ENCODE measurements at regions not wholly inside any gene's neighbourhood (a gene's known extent, or its start where the extent isn't known, plus 50 kb on each side); places are given as distances from the start of the nearest gene placed in this dataset.

DNA sequence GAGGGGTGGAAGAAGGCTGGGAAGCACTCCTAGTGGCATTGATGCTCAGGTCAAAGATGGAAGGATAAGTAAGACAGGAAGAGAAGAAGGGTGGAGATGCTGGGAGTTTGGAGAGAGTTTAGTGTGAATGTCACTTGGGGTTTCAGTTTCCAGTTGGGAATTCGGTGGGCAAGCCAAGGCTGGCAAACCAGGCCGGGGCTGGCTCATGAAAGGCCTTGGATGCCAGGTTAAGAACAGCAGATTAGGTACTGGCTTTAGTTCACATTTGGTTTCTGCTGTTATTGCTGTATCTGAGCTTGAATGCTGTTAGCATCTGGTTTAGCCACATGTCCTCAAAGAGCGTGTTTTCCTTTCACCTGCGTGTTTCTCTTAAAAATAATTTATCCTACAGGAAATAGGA lies 69.6 kb downstream of the BLID start:
- TF ChIP-seq RAD21 (IDR thresholded peaks at IDR 0.05; ENCODE audit: low read depth) (no peak), CREB1 (IDR thresholded peaks at IDR 0.05; ENCODE audit: low read depth) (no peak), CEBPB (IDR thresholded peaks at IDR 0.05) (no peak), TAF1 (IDR thresholded peaks at IDR 0.05; ENCODE audit: low read depth) (no peak)
- TF ChIP-seq, protein P1, sequence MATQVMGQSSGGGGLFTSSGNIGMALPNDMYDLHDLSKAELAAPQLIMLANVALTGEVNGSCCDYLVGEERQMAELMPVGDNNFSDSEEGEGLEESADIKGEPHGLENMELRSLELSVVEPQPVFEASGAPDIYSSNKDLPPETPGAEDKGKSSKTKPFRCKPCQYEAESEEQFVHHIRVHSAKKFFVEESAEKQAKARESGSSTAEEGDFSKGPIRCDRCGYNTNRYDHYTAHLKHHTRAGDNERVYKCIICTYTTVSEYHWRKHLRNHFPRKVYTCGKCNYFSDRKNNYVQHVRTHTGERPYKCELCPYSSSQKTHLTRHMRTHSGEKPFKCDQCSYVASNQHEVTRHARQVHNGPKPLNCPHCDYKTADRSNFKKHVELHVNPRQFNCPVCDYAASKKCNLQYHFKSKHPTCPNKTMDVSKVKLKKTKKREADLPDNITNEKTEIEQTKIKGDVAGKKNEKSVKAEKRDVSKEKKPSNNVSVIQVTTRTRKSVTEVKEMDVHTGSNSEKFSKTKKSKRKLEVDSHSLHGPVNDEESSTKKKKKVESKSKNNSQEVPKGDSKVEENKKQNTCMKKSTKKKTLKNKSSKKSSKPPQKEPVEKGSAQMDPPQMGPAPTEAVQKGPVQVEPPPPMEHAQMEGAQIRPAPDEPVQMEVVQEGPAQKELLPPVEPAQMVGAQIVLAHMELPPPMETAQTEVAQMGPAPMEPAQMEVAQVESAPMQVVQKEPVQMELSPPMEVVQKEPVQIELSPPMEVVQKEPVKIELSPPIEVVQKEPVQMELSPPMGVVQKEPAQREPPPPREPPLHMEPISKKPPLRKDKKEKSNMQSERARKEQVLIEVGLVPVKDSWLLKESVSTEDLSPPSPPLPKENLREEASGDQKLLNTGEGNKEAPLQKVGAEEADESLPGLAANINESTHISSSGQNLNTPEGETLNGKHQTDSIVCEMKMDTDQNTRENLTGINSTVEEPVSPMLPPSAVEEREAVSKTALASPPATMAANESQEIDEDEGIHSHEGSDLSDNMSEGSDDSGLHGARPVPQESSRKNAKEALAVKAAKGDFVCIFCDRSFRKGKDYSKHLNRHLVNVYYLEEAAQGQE (IDR thresholded peaks at IDR 0.05; ENCODE audit: low read depth): no peak
